Bronchial epithelial cell (primary cell): ENCODE measurements at regions not wholly inside any gene's neighbourhood (a gene's known extent, or its start where the extent isn't known, plus 50 kb on each side); places are given as distances from the start of the nearest gene placed in this dataset.
"Not testable (repeated sequence)": the region's sequence is repeated elsewhere in the genome, so short reads cannot be mapped to it uniquely, and the experiment has no call there.

Source experiments
- DNase-seq: peaks from one replicate; pipeline ENCODE4 v3.0.0-alpha.2; 2010; ENCODE audit warnings: low read depth
- FAIRE-seq: peaks from 2 replicates; lab custom pipeline; 2011; peaks lifted over from hg19 to GRCh38; lab: Jason Lieb, UNC
- H3K27me3 ChIP-seq: 2 replicates; pipeline ENCODE4 v1.5.1; 2011; ENCODE audit warnings: low read length; ENCODE audit not compliant: control insufficient read depth, insufficient read depth
- H3K36me3 ChIP-seq: 2 replicates; pipeline ENCODE4 v1.5.1; 2011; ENCODE audit warnings: low read length; ENCODE audit not compliant: control insufficient read depth, insufficient read depth
- H3K4me3 ChIP-seq: 2 replicates; pipeline ENCODE4 v1.5.1; 2011; ENCODE audit warnings: mild to moderate bottlenecking, low read depth, low read length, control low read depth

DNA sequence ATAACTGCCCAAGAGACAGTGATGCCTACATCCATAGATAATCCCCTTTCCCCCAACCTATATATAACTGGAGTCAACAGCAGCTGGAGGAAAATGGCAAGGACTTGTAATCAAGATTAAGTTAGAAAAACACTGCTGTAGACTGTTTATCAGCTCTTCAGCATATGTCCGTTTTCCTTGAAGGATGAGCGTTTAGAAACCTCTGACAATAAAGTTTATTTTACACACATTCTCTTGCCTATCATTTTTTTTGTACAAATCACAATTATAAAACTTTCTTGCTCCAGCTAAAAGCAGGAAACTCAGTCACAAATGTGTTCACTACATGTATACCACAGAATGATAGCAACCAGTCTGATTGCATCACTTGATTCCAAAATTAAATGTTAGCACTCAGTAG is 50.8 kb downstream of the PPIAL4G start:
- FAIRE-seq, H3K36me3 ChIP-seq, H3K4me3 ChIP-seq, DNase-seq, H3K27me3 ChIP-seq: not testable (repeated sequence)

DNA sequence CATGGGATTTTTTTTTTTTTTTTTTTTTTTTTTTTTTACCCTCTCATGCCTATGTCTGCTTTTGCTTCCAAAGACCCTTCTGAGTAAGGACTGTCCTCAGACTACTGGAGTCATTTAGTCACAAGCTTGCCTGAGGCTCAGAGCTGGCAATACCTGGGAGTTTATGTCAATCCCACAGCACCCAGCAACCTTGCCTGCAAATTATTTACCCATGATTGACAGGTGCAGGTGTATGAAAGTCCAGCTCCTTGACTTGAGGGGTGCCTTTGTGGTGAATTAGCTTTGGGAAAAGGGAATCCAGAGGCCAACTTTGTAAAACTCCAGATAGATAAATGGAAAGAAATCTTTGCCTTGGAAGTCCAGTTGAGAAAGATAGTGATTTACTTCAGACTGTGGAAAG is 53.2 kb downstream of the PPIAL4G start:
- not testable (repeated sequence) for H3K27me3 ChIP-seq, DNase-seq, H3K36me3 ChIP-seq, FAIRE-seq, H3K4me3 ChIP-seq

DNA sequence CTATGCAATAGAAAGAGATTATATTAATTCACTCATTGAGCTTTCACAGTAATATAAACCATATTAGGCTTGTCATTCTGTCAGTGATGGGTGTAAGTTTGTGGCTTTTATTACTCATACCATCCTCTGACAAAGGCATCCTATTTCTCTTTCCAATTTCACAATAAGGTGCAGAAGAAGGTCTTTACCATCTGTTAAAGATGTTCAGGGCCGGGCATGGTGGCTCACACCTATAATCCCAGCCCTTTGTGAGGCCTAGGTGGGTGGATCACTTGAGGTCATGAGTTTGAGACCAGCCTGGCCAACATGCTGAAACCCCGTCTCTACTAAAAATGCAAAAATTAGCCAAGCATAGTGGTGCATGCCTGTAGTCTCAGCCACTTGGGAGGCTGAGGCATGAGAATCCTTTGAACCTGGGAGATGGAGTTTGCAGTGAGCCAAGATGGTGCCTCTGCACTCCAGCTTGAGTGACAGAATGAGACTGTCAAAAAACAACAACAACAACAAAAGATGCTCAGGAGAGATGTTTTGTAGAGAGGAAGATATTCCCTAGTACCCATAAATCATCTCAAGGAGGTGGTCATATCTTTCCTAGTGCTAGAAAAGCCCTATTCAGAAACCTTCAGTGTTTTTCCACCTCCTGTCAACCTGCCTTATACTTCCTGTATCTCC is 56.0 kb downstream of the PPIAL4G start:
- not testable (repeated sequence) for H3K27me3 ChIP-seq, H3K4me3 ChIP-seq, FAIRE-seq, H3K36me3 ChIP-seq
- DNase-seq = peak; percentile 76

DNA sequence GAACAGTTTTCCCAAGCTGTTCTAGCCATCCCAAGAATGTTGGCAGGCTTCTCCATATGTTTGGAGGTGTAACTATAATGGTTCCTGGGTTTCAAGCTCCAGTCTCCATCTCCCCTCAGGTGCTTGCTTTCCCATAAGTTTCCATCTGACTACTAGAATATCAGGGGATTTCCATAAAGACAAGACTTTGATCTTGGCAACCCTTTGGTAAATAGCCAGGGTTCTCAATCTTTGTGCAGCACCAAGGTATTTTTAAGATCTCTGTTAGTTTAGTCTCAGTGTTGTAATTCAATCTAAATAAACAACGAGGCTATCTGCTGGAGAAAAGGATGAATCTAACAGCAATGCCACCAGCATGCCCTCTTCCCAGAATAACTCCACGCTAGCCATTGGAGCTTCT is 56.7 kb downstream of the PPIAL4G start:
- FAIRE-seq, H3K36me3 ChIP-seq, H3K27me3 ChIP-seq, H3K4me3 ChIP-seq, DNase-seq: not testable (repeated sequence)

DNA sequence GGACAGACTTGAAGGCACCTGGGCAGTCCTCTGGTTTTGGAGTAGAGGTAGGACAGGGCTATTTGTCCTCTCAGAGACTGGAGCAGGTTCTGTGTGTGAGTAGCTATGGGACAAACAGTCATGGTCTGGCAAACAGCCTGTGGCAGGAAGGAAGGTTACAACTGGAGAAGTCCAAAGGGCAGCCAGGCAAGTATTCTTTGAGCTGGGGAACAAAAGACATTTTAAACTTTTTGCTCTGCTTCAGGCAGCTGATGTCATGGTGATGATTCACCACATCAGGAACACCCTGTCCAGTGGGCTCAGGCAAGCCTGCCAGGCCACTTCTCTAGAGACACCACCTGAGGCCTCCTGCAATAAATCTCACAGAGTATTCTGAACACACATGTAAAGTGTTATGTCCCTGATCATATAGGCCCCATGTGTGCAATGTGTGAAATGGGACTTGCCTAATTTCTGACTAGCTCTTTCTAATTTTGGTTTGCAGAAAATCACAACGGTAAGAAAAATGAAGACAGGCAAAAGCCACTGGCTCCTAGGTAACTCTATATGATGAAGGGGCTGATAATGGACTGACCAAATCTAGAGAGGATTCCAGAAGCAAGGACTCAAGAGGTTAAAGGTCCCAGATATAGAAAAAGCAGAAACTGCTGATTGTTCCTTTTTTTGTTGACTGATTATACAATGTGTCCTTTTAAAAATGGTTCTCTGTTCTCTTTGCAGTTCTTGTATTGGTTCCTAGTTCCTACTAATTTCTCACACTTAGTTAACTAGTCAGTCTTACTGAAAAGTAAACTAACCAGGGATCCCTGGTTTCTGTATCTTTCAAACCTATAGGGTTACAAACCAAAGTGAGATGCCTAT is 58.7 kb downstream of the PPIAL4G start:
- not testable (repeated sequence) for H3K4me3 ChIP-seq, FAIRE-seq, H3K27me3 ChIP-seq, H3K36me3 ChIP-seq
- peak; percentile 86 for DNase-seq

DNA sequence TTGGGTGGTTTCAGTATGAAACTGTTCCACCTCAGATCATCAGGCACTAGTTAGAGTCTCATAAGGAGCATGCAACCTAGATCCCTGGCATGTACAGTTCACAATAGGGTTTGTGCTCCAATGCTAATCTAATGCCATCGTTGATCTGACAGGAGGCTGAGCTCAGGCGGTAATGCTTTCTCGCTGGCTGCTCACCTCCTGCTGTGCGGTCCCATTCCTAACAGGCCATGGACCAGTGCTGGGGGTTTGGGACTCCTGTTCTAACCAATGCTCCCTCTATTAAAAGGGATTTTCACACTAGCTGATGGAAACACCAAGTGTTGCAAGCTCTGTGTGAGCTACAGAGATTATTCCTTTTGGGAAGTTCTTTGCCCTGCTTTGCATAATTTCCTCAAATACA is 60.2 kb downstream of the PPIAL4G start:
- DNase-seq, H3K27me3 ChIP-seq, H3K36me3 ChIP-seq, H3K4me3 ChIP-seq, FAIRE-seq: not testable (repeated sequence)

DNA sequence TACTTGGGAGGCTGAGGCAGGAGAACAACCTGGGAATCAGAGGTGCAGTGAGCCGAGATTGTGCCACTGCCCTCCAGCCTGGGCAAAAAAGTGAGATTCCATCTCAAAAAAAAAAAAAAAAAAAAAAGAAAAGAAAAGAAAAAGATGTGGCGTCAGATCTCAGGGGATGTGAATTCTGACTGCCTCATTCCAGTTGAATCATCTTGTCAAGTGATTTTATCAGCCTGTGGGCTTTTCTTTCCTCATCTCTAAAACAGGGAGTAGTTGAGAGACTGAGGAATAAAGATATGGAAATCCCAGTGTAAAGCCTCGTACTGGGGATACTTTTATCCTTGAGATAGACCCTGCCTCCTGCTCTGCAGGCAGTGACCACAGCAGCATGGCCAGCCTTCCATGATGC is 65.9 kb downstream of the PPIAL4G start:
- H3K36me3 ChIP-seq, DNase-seq, FAIRE-seq, H3K27me3 ChIP-seq, H3K4me3 ChIP-seq: not testable (repeated sequence)

DNA sequence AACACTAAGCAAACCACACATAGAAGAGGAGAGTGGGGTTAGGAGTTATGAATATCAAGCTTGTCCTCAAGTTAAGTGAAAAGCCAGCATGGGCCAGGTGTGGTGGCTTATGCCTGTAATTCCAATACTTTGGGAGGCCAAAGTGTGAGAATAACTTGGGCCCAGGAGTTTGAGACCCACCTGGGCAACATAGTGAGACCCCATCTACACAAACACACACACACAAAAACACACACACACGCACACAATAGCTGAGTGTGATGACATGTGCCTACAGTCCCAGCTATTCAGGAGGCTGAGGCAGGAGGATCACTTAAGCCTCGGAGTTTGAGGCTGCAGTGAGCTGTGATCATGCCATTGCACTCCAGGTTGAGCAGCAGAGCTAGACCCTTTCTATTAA is 69.7 kb downstream of the PPIAL4G start:
- H3K4me3 ChIP-seq, H3K36me3 ChIP-seq, DNase-seq, FAIRE-seq, H3K27me3 ChIP-seq: not testable (repeated sequence)

DNA sequence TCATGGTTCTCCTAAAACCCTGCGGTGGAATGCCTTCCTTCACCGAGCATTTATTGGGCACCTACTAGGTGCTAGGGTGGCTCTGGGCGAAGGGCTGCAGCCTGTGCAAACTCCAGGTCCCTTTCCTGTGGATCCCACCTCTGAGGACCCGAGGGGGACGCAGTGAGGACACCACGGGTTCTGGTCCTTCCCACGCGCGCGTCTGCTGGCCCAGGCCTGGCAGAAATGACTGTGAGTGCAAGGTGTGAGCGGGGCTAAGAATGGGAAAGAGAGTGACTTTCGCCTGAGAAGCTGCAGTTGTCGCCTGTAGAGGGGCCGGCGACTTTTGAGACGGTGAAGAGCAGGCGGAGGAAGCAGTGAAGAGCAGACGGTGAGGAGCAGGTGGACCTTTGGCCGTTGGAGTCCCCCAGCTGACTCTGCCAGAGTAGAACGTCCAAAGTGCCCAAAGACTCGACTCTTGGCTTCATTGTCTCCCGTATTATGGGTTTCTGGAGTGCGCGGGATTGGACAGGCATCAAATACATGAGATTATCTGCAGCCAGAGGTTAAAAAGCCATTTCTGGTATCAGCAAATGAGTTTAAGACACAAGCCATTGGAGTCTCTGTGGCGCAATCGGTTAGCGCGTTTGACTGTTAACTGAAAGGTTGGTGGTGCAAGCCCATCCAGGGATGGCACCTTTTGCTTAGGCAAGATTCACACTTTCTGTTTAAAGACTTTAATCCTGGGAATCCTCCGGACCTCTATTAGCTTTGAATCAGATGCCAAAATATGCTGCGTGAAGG is 78.1 kb downstream of the PPIAL4G start:
- not testable (repeated sequence) for H3K36me3 ChIP-seq, H3K4me3 ChIP-seq, H3K27me3 ChIP-seq, DNase-seq, FAIRE-seq

DNA sequence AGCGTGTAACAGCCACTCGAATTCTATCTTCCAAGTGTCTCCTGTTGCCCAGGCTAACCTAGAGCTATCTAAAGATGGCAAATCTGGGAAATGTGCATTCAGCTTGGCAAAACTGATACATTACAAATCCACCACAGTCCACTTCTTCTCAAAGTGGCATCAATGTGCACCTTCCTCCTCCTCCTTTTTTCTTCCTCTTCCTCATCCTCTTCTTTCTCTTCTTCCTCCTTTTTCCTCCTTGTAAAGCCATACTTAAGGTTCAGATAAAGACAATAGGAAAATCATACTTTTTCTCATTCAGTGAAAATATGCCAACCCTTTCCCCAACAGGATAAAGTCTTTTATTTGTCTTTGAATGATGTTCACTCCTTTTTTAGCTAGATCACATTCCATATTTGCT is 79.2 kb downstream of the PPIAL4G start:
- not testable (repeated sequence) for H3K4me3 ChIP-seq, FAIRE-seq, H3K27me3 ChIP-seq, H3K36me3 ChIP-seq, DNase-seq

DNA sequence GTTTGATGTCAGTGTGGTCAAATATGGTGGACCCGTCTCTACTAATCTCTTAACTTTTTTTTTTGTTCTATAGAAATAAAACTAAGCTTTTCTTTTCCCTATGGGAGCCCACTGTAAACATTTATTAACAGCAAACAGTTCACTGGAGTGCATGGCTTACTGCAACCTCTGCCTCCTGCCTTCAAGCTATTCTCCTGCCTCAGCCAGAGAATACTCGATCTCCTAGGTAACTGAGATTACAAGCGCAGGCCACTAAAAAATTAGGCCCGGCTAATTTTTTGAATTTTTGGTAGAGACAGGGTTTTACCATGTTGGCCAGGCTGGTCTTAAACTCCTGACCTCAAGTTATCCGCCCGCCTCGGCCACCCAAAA is 80.0 kb downstream of the PPIAL4G start:
- H3K36me3 ChIP-seq, DNase-seq, H3K27me3 ChIP-seq, FAIRE-seq, H3K4me3 ChIP-seq: not testable (repeated sequence)

DNA sequence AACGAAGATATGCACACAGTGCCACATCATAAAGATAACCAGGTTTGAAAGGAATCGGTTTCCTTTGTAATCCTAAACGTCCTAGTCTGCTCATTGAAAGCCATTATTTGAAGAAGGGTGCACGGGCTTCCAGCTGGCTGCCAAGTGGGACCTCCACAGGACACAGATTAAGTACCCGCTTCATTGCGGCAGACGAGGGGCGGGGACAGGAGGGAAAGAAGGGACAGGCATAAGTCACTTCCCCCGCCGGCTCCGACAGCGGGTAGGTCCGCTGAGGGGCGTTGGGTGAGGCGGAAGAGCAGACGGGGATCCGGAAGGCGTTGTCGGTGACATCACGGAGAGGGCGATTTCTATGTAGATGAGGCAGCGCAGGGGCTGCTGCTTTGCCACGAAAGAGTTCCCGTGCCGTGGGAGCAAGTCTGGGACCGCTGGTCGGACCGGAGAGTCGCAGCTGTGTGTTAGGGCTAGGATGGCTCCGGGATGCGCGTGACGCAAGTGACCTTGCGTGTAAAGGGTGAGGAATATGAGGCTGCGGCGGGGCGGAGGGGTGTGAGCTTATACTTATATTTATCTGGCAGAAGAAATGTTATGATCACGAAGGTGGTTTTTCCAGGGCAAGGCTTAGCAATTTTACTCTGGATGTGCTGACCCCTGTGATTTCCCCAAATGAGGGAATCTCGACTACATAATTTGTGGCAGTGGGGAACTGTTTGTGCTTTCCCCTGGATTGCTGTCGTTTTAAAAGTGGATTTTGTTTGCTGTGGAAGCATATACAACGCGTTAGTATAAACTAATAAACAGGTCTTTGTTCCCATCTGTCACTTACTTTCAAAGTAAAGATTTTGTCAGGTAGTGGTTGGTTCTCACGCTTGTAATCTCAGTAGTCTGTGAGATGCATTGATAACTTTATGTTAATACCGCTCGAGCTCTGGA is 80.7 kb downstream of the PPIAL4G start:
- not testable (repeated sequence) for H3K36me3 ChIP-seq, FAIRE-seq, H3K27me3 ChIP-seq
- peak; percentile 67 for DNase-seq
- H3K4me3 ChIP-seq = peak overlapping the region; percentile 54

DNA sequence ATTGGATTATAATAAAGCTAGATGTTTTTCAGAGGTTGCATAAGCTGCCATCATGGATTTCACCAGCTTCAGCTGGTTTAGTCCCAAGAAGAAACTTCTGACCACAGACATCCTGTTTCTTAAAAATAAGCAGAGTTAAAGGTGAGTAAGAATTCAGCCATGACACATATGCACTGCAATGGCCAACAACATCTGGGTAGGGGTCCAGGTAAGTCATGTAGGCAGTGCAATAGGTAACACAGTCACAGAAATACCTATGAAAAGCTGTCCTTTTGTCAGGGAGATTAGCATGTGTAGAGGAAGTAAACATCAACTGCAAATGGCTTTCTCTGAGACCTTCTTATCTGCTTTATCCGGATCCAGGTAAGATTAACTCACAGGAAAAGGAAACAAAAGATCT is 85.6 kb downstream of the PPIAL4G start:
- not testable (repeated sequence) for H3K36me3 ChIP-seq, FAIRE-seq, H3K27me3 ChIP-seq, DNase-seq, H3K4me3 ChIP-seq
